ENCODE measurements at regions not wholly inside any gene's neighbourhood (a gene's known extent, or its start where the extent isn't known, plus 50 kb on each side); places are given as distances from the start of the nearest gene placed in this dataset.

GRCh38 chr5:163377982-163378381 lies 59.4 kb upstream of the CCNG1 start:
- no peaks in the 10 kb centered on the region for H3K79me2 ChIP-seq (ENCODE audit: control insufficient read depth, insufficient read depth, low read length)
- no peak overlapping the region for H3K4me3 ChIP-seq (replicated peaks in 1 of 3; ENCODE audit: insufficient read depth in 1 of 3, low read depth in 1 of 3, low read length in 3 of 3)
- FAIRE-seq (no peak), DNase-seq (ENCODE audit: low read depth, low spot score) (no peak)
- BruUV-seq (replicated peaks): no TSS peak
- H3K9ac ChIP-seq (replicated peaks; ENCODE audit: extremely low read depth, insufficient read depth, low read length): no peak overlapping the region
- CTCF ChIA-PET: no interaction called here
- TF ChIP-seq GATA2 (IDR thresholded peaks at IDR 0.05; ENCODE audit: insufficient read depth, insufficient read length, low read depth, low read length): no peak
- no peak for TF ChIP-seq POLR2AphosphoS5 (IDR thresholded peaks at IDR 0.05; ENCODE audit: insufficient read depth, low read depth, low read length)
- TF ChIP-seq, protein P1, sequence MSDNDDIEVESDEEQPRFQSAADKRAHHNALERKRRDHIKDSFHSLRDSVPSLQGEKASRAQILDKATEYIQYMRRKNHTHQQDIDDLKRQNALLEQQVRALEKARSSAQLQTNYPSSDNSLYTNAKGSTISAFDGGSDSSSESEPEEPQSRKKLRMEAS (IDR thresholded peaks at IDR 0.05; ENCODE audit: insufficient read depth, insufficient read length): no peak
- H3K36me3 ChIP-seq (ENCODE audit: control insufficient read depth in 2 of 2, extremely low read depth in 1 of 2, insufficient read depth in 2 of 2, low read length in 2 of 2): no peaks in the 10 kb centered on the region
- POLR2A ChIA-PET: no interaction called here
- H3K27ac ChIP-seq (ENCODE audit: insufficient read depth, low read depth, low read length): no peak overlapping the region
- dilution Hi-C loops (cut with MboI; ENCODE audit: extremely low pct_ligation_motif_present, low sequenced_read_pairs): no loop called here
- H3K4me1 ChIP-seq (ENCODE audit: control insufficient read depth, extremely low read depth, insufficient read depth, low read length): no peaks in the 10 kb centered on the region
- no peaks in the 10 kb centered on the region for H3K9me3 ChIP-seq (replicated peaks; ENCODE audit: control insufficient read depth, insufficient read depth, low read length)
- H3K4me2 ChIP-seq (ENCODE audit: insufficient read depth, low read length): no peak overlapping the region
- H3K27me3 ChIP-seq (ENCODE audit: control insufficient read depth in 2 of 2, insufficient read depth in 2 of 2, low read length in 2 of 2): no peaks in the 10 kb centered on the region
- H2AFZ ChIP-seq (ENCODE audit: low read depth, low read length): no peak overlapping the region
- intact Hi-C loops (cut with micrococcal nuclease): loop anchor here (1.0 kb wide), 1 partner anchor 37 kb away; no protein-coding TSS in a partner anchor
- no peaks in the 10 kb centered on the region for H3K9me1 ChIP-seq (replicated peaks; ENCODE audit: control insufficient read depth, extremely low read depth, insufficient read depth, low read length)
- H4K20me1 ChIP-seq (replicated peaks; ENCODE audit: control insufficient read depth, extremely low read depth, insufficient read depth, low read length): no peaks in the 10 kb centered on the region

GRCh38 chr5:163379298-163380155 lies 57.9 kb upstream of the CCNG1 start:
- H3K36me3 ChIP-seq (ENCODE audit: control insufficient read depth in 2 of 2, extremely low read depth in 1 of 2, insufficient read depth in 2 of 2, low read length in 2 of 2): no peaks in the 10 kb centered on the region
- dilution Hi-C loops (cut with MboI; ENCODE audit: extremely low pct_ligation_motif_present, low sequenced_read_pairs) (no loop called here), intact Hi-C loops (cut with micrococcal nuclease) (no loop called here)
- H3K27me3 ChIP-seq (ENCODE audit: control insufficient read depth in 2 of 2, insufficient read depth in 2 of 2, low read length in 2 of 2): no peaks in the 10 kb centered on the region
- no peaks in the 10 kb centered on the region for H3K4me1 ChIP-seq (ENCODE audit: control insufficient read depth, extremely low read depth, insufficient read depth, low read length)
- no peak overlapping the region for H2AFZ ChIP-seq (ENCODE audit: low read depth, low read length)
- H3K27ac ChIP-seq (ENCODE audit: insufficient read depth, low read depth, low read length): no peak overlapping the region
- H3K4me3 ChIP-seq (replicated peaks in 1 of 3; ENCODE audit: insufficient read depth in 1 of 3, low read depth in 1 of 3, low read length in 3 of 3): no peak overlapping the region
- H3K9me1 ChIP-seq (replicated peaks; ENCODE audit: control insufficient read depth, extremely low read depth, insufficient read depth, low read length): no peaks in the 10 kb centered on the region
- H4K20me1 ChIP-seq (replicated peaks; ENCODE audit: control insufficient read depth, extremely low read depth, insufficient read depth, low read length): no peaks in the 10 kb centered on the region
- CTCF ChIA-PET: interaction anchor here (1.3 to 1.9 kb wide), 2 partner anchors 9 to 29 kb away, joined by 3 to 9 read pairs; no protein-coding TSS in a partner anchor
- H3K79me2 ChIP-seq (ENCODE audit: control insufficient read depth, insufficient read depth, low read length): no peaks in the 10 kb centered on the region
- no peak overlapping the region for H3K9ac ChIP-seq (replicated peaks; ENCODE audit: extremely low read depth, insufficient read depth, low read length)
- BruUV-seq (replicated peaks): no TSS peak
- peak; percentile 72 for TF ChIP-seq FOS (IDR thresholded peaks at IDR 0.05; ENCODE audit: borderline replicate concordance, insufficient read depth, low read length)
- TF ChIP-seq POLR2AphosphoS5 (IDR thresholded peaks at IDR 0.05; ENCODE audit: insufficient read depth, low read depth, low read length): no peak
- TF ChIP-seq EZH2 (IDR thresholded peaks at IDR 0.05; ENCODE audit: borderline replicate concordance, low read depth, low read length, severe bottlenecking): no peak
- DNase-seq (ENCODE audit: low read depth, low spot score): peak; percentile 14
- FAIRE-seq: no peak
- POLR2A ChIA-PET: no interaction called here
- H3K9me3 ChIP-seq (replicated peaks; ENCODE audit: control insufficient read depth, insufficient read depth, low read length): no peaks in the 10 kb centered on the region
- H3K4me2 ChIP-seq (ENCODE audit: insufficient read depth, low read length): no peak overlapping the region

Measured in endothelial cell of umbilical vein (primary cell).